Spinal cord (tissue), 9 donors: ENCODE measurements at regions not wholly inside any gene's neighbourhood (a gene's known extent, or its start where the extent isn't known, plus 50 kb on each side); places are given as distances from the start of the nearest gene placed in this dataset.

ENCODE experiments used
- DNase-seq, 6 donors: peaks; one replicate each; pipeline versions ENCODE4 v3.0.0 to v3.0.0-alpha.2; 2013 to 2015; ENCODE audit warnings: low spot score in 6 of 6, low read depth in 4 of 6
- H3K27ac ChIP-seq: one replicate; pipeline ENCODE4 v1.5.1; 2013; ENCODE audit warnings: low read depth, low read length, control low read depth
- H3K27me3 ChIP-seq: one replicate; pipeline ENCODE4 v1.6.1; 2013; ENCODE audit warnings: low read length; ENCODE audit not compliant: control insufficient read depth, insufficient read depth
- H3K36me3 ChIP-seq: one replicate; pipeline ENCODE4 v1.6.1; 2013; ENCODE audit warnings: low read length; ENCODE audit not compliant: control insufficient read depth, insufficient read depth
- H3K4me1 ChIP-seq: one replicate; pipeline ENCODE4 v1.6.1; 2013; ENCODE audit warnings: low read length; ENCODE audit not compliant: control insufficient read depth, insufficient read depth
- H3K4me3 ChIP-seq: one replicate; pipeline ENCODE4 v1.5.1; 2013; ENCODE audit warnings: low read depth, low read length, control low read depth
- H3K9me3 ChIP-seq: one replicate; pipeline ENCODE4 v1.6.1; 2013; ENCODE audit warnings: low read length; ENCODE audit not compliant: control insufficient read depth, insufficient read depth
- WGBS: methylation state at CpG from one replicate; pipeline ENCODE4 v1.1.5; 2013; ENCODE audit warnings: missing lambda C conversion rate; ENCODE audit not compliant: insufficient coverage; 5-methylcytosine and 5-hydroxymethylcytosine counted together
- donor health status: healthy.

DNA sequence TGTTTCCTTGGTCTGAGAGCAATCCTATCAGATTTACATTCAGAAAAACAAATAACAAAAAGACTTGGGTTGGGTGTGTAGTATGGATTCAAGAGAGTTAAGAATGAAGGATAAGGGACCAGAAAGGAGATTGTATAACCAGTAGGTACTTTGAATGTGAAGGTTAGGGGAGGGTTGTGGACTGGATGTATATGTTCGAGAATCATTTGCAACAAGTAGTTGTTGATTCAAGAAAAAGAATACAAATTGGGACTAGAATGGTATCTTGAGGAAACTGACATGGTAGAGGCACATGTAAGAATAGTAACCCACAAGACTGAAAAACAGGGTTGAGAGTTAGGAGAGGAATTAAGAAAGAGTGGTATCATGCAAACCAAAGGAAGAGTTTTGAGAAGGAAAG, 240.0 kb upstream of the PPP1R3A start:
- WGBS = 100% methylated on average over 1 of the region's 1 CpG
- H3K9me3 ChIP-seq = no peaks in the 10 kb centered on the region
- H3K4me3 ChIP-seq = no peak overlapping the region
- H3K27ac ChIP-seq = no peak overlapping the region
- DNase-seq = no peak
- H3K4me1 ChIP-seq = no peaks in the 10 kb centered on the region
- H3K36me3 ChIP-seq = no peaks in the 10 kb centered on the region
- no peaks in the 10 kb centered on the region for H3K27me3 ChIP-seq

DNA sequence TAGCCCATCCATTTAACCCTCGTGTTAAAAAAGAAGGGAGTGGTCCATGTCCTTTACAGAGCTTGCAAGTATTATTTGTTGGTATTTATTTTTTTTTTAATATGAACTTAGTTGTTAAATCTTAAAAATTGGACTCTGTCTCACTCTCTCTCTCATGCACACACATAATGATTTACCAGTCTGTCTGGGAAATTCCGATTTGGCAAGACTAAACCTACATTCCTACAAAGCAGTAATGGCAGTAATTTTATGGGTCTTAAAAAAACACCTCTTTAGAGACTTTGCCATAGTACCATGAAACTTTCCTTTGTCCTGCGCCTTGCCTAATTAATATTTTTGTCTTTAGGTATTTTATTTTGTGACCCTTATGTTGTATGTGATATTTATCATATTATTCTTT, 239.5 kb upstream of the PPP1R3A start:
- Histone ChIP-seq H3K27ac (no peak overlapping the region), H3K4me1 (no peaks in the 10 kb centered on the region), H3K36me3 (no peaks in the 10 kb centered on the region), H3K27me3 (no peaks in the 10 kb centered on the region), H3K4me3 (no peak overlapping the region), H3K9me3 (no peaks in the 10 kb centered on the region)
- no peak for DNase-seq
- no CpG with 5 or more reads among the region's 3 CpGs for WGBS

DNA sequence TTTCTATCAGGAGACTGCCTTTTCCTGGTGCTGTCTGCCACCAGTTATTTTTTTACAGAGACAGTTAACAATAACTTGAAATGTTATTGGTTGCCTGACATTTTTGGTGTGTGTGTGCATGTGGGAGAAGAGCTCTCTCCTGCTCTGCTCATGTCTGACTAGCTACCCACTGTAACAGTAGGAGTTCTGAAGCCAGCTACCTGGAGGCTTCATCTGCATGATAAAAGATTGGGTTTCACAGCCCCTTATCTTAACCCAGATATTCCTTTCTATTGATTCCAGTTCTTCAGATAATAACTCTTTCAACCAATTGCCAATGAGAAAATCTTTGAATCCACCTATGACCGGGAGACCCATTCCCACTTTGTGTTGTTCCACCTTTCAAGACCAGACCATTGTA, 237.4 kb upstream of the PPP1R3A start:
- H3K4me3 ChIP-seq = no peak overlapping the region
- no peaks in the 10 kb centered on the region for H3K36me3 ChIP-seq
- H3K4me1 ChIP-seq = no peaks in the 10 kb centered on the region
- H3K27me3 ChIP-seq = no peaks in the 10 kb centered on the region
- H3K9me3 ChIP-seq = no peaks in the 10 kb centered on the region
- DNase-seq = no peak
- WGBS = no CpG with 5 or more reads among the region's 1 CpG
- no peak overlapping the region for H3K27ac ChIP-seq

DNA sequence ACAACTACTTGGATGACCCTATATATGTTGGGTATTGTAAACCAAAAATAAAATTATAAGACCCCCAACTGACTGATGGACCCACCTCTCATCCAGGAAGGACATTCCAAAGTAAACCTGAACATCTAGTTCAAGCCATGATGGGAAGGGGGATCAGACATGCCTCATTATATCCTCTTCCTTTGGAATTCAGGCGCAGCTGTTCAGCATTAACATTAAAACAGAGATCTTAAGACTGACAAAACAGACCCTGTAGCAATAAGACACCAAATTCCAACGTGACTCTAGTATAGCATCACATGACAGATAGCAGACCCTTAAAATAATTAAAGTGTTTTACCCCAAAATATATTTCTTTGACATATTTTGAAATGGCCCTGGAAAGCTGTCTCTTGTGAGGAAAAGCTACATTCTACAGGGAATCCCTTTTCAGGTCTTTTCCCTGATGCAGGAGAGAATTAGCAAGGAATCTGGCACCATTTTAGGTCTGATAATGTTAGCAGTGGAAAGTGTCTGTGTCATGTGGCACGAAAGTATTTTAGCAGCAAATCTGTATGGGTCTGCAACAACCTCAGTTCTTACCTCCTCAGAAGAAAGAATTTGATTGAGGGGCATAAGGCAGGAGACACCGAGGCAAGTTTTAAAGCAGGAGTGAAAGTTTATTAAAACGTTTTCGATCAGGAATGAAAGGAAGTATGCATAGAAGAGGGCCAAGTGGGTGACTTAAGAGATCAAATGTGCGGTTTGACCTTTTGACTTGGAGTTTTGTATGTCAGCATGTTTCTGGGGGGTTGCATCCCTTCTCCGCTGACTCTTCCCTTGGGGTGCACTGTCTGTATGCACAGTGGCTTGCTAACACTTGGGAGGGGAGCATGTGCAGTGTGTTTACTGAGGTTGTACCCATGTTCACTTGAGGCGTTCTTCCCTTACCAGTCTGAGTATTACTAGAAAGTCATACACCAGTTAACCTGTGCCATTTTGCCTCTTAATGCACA, 236.6 kb upstream of the PPP1R3A start:
- Histone ChIP-seq H3K36me3 (no peaks in the 10 kb centered on the region), H3K4me3 (no peak overlapping the region), H3K4me1 (no peaks in the 10 kb centered on the region), H3K9me3 (no peaks in the 10 kb centered on the region), H3K27ac (no peak overlapping the region), H3K27me3 (no peaks in the 10 kb centered on the region)
- DNase-seq = no peak
- WGBS = 91% methylated on average over 6 of the region's 9 CpGs

DNA sequence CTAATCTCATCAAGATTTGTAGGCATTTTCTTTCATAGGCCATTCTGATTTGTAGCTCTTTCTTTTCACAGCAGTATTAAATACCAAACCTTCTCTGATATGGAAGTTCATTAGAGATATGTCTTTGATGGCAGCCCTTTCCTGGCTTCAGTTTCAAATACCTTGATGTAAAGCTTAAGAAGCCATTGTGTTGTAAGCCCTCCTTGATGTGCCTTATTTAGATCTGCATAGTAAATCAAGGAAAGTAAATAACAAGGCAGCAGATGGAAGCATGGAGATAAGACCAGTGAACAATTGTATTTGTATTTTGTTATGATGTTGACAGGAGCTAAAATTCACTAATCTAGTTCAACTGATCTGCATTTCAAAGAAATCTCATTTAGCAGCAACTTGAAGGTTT, 234.9 kb upstream of the PPP1R3A start:
- H3K4me3 ChIP-seq = no peak overlapping the region
- no peak overlapping the region for H3K27ac ChIP-seq
- no peaks in the 10 kb centered on the region for H3K4me1 ChIP-seq
- H3K27me3 ChIP-seq = no peaks in the 10 kb centered on the region
- H3K36me3 ChIP-seq = no peaks in the 10 kb centered on the region
- DNase-seq = no peak
- H3K9me3 ChIP-seq = no peaks in the 10 kb centered on the region

DNA sequence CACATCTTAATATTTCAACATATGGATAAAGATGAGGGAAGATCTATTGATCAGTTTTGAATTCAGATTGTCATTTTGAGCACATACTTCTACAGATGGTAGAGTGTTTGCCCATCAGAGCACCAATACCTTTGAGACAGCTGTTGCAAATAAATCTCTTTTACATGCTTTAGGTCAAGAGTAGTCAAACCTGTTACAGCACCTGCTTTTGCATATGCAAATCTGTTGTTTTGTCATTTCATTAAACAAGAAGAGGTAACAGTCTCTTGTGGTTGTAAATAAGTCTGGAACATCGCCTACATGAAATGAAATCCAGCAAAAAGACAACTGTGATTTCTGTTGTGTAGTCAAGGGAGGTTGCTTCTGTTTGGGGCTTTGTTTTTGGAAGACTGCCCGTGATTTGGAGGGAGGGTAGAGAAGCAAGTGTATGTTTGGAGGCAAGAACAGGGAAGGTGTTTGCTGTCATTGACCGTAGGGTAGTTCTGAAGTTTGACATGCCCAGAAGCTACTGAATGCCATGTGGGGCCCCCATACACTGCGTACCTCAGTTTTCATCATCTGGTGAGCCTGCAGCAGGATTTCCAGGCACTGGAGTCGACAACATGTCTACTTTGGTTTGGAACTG, 233.6 kb upstream of the PPP1R3A start:
- peak in 2 of 6 donors; percentile 5 to 26 for DNase-seq

DNA sequence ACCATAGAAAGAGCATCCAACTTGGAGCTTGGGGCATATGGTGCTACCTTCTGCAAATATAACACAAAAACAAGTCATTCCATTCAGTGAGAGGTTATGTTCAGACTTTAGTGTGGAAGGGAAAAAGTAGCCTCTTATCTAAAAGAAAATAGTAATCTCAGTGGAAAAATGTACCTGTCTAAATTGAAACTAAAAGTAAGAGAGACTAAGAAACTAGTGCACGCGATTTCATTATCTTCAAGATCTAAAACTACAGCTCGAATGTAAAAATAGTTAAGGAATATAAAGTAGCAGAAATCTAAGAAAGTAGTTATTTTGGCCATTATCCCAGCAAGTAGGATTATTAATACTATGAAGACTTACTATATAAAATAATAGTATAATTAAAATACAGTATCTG, 233.0 kb upstream of the PPP1R3A start:
- no peaks in the 10 kb centered on the region for H3K4me1 ChIP-seq
- H3K36me3 ChIP-seq = no peaks in the 10 kb centered on the region
- DNase-seq = peak in 1 of 6 donors; percentile 8
- WGBS = no CpG with 5 or more reads among the region's 3 CpGs
- H3K4me3 ChIP-seq = no peak overlapping the region
- H3K27me3 ChIP-seq = no peaks in the 10 kb centered on the region
- H3K9me3 ChIP-seq = no peaks in the 10 kb centered on the region
- H3K27ac ChIP-seq = no peak overlapping the region

More for the DNA sequence above, 233.6 kb upstream of the PPP1R3A start:
- 68% methylated on average over 5 of the region's 5 CpGs for WGBS
- no peaks in the 10 kb centered on the region for H3K9me3 ChIP-seq
- no peak overlapping the region for H3K4me3 ChIP-seq
- H3K27ac ChIP-seq = no peak overlapping the region
- no peaks in the 10 kb centered on the region for H3K27me3 ChIP-seq
- H3K4me1 ChIP-seq = no peaks in the 10 kb centered on the region
- H3K36me3 ChIP-seq = no peaks in the 10 kb centered on the region

DNA sequence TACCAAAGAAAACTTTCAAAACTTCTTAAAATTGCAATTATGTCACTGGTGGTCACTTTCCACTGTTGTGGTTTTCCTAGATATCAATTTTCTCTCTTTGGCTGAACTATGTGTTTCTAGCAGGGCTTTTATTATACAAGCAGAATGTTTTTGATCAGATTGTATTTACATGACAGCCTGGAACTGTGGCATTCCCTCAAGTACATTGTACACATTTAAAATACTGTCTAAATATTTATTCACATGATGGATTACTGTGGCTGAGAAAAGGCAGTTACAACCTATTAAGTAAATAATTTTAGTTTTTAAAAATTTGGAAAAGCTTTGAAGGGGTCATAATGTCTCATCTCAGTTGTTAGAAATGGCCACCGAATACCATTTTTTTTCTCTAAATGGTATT, 231.9 kb upstream of the PPP1R3A start:
- no CpG with 5 or more reads among the region's 1 CpG for WGBS
- Histone ChIP-seq H3K36me3 (no peaks in the 10 kb centered on the region), H3K9me3 (no peaks in the 10 kb centered on the region), H3K27ac (no peak overlapping the region), H3K27me3 (no peaks in the 10 kb centered on the region), H3K4me1 (no peaks in the 10 kb centered on the region), H3K4me3 (no peak overlapping the region)
- DNase-seq = peak in 1 of 6 donors; percentile 18

DNA sequence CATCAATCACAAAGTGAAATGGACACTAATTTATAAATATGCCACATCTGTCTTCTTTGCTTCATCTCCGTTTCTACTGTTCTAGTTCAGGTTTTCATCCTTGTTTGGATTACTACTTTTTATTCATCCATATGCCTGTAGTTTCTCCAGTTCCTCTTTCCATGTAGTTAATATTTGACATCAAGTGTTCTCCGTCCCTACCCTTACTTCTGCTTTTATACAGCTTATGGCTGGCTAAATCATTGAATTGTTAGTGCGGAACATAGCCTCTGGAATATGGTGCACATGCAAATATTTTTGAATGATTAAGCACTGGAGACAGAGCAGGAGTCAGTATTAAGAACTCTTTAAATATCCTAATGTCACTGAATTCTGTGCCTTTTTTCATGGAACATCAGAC, 230.0 kb upstream of the PPP1R3A start:
- Histone ChIP-seq H3K9me3 (no peaks in the 10 kb centered on the region), H3K4me3 (no peak overlapping the region), H3K4me1 (no peaks in the 10 kb centered on the region), H3K27me3 (no peaks in the 10 kb centered on the region), H3K36me3 (no peaks in the 10 kb centered on the region), H3K27ac (no peak overlapping the region)
- no peak for DNase-seq
- WGBS = 100% methylated on average over 1 of the region's 3 CpGs

DNA sequence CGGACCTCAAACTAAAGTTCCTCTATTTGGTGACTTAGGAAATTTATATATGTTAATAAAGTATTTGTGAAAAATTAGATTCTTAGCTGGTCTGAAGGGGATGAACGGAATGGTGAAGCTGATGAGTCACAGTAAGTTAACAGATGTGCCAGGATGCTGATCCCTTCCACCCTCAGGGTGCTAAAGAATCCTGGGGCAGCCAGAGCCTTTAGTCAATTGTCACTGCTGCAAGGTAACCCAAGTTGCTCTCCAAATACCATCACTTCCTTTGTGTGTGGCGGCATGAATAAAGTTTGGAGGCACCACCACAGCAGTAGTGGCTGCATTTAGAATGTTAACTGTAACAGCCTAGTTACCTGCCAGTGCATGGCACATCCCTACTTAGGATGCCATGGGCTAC, 222.6 kb upstream of the PPP1R3A start:
- 71% methylated on average over 1 of the region's 3 CpGs for WGBS
- H3K36me3 ChIP-seq = no peaks in the 10 kb centered on the region
- no peaks in the 10 kb centered on the region for H3K4me1 ChIP-seq
- DNase-seq = no peak
- H3K4me3 ChIP-seq = no peak overlapping the region
- H3K27ac ChIP-seq = no peak overlapping the region
- no peaks in the 10 kb centered on the region for H3K27me3 ChIP-seq
- H3K9me3 ChIP-seq = no peaks in the 10 kb centered on the region
